ENCODE measurements at regions not wholly inside any gene's neighbourhood (a gene's known extent, or its start where the extent isn't known, plus 50 kb on each side); places are given as distances from the start of the nearest gene placed in this dataset.
A peak's percentile ranks its signal among the peaks of the same experiment; 100 is the strongest.
"Not testable (repeated sequence)": the region's sequence is repeated elsewhere in the genome, so short reads cannot be mapped to it uniquely, and the experiment has no call there.

DNA sequence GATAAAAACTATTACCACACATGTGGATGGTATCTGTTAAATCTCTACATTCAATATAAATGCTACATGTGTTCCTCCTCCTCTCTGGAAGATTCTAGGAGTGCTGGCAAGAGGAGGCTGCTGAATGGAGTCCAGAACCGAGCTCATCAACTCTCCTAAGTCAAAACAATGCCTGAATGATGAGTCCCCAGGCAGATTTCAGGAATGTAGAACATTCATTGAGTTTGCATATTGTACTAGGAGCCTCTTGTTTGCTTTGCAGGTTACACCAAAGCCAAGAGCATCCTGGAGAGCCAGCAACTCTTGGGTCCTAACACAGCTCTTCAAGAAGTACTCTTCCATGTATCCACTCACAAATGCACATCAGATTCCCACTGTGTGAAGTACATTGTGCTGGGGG is 117.6 kb upstream of the UST start:
- H3K4me1 ChIP-seq (ENCODE audit: control insufficient read depth, insufficient read depth, low read length): no peaks in the 10 kb centered on the region
- H3K9me3 ChIP-seq (ENCODE audit: control insufficient read depth in 2 of 2, low read length in 2 of 2): no peaks in the 10 kb centered on the region
- no peak overlapping the region for H3K27ac ChIP-seq (ENCODE audit: low read length)
- no peak overlapping the region for H3K9ac ChIP-seq (ENCODE audit: low read length in 2 of 2)
- H3K36me3 ChIP-seq (ENCODE audit: control insufficient read depth in 2 of 2, insufficient read depth in 2 of 2, low read length in 2 of 2): no peaks in the 10 kb centered on the region
- no peaks in the 10 kb centered on the region for H3K27me3 ChIP-seq (ENCODE audit: control insufficient read depth in 1 of 2, insufficient read depth in 2 of 2, low read length in 2 of 2)
- peak overlapping the region in 1 of 2 donors; percentile 6 for H3K4me3 ChIP-seq (ENCODE audit: low read length in 2 of 2)

DNA sequence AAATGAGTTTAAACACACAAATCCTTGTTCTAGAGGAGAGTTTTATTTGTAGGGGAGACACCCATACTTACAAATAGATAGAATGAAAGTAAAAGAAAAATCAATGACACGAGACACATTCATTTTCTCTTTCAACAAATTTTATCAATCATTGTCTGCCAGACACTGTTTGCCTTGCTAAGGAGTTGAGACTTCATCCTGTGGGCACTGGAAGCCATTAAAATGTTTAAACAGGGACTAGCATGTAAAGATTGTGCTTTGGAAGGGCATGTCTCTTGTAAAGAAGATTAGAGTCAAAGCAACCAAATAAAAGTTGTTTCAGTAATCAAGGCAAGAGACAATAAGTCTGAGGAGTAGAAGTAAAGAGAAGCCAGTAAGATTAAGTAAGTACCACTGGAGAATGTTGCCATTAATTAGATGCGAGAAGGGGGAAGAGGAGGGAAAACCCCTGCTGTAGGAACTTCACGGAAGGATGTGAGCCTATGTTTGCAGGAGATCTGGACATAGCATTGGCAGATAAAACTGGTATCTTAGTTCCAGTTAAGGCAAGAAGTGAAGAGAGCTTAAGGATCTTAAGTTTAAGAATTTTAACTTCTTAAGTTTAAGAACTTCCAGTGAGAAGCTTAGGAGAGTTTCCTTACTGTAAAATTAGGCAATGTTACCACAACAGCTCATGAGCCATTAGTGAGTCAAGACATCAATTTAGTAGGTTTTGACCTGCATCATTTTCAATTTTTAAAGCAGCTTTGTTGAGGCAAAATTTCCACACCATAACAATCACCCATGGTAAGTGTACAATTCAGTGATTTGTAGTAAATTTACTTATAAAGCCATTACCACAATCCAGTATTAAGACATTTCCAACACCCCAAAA is 117.0 kb upstream of the UST start:
- Histone ChIP-seq H3K4me3 (ENCODE audit: low read length in 2 of 2) (no peak overlapping the region), H3K4me1 (ENCODE audit: control insufficient read depth, insufficient read depth, low read length) (no peaks in the 10 kb centered on the region), H3K27me3 (ENCODE audit: control insufficient read depth in 1 of 2, insufficient read depth in 2 of 2, low read length in 2 of 2) (no peaks in the 10 kb centered on the region), H3K9me3 (ENCODE audit: control insufficient read depth in 2 of 2, low read length in 2 of 2) (no peaks in the 10 kb centered on the region), H3K36me3 (ENCODE audit: control insufficient read depth in 2 of 2, insufficient read depth in 2 of 2, low read length in 2 of 2) (no peaks in the 10 kb centered on the region), H3K27ac (ENCODE audit: low read length) (no peak overlapping the region), H3K9ac (ENCODE audit: low read length in 2 of 2) (no peak overlapping the region)

DNA sequence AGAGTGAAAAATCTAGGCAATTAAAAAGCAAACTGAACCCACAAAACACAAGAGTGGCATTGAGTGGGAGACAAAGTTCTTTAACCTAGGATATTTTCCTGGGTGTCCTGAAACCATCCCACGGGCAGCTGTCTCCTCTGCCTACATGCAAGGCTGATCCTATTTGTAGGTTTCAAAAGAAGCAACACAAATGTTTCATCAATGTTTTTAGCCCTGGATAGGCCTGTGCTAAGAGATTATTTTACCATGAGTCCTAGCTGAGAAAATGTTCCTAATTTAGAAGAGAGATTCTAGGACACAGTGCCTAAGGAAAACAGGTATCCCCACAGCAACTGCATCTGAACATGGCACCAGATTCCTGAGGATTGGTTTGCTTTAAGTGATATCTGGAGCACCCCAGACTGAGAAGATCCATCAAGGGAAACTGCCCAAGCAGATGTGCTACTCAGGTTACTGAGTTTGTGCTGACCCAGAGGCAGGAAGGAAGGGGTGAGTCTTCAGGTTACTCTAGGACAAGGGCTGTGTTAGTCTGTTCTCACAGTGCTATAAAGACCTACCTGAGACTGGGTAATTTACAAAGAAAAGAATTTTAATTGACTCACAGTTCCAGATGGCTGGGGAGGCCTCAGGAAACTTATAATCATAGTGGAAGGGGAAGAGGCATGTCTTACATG is 111.6 kb upstream of the UST start:
- H3K27me3 ChIP-seq (ENCODE audit: control insufficient read depth in 1 of 2, insufficient read depth in 2 of 2, low read length in 2 of 2): no peaks in the 10 kb centered on the region
- no peak overlapping the region for H3K27ac ChIP-seq (ENCODE audit: low read length)
- H3K9me3 ChIP-seq (ENCODE audit: control insufficient read depth in 2 of 2, low read length in 2 of 2): no peaks in the 10 kb centered on the region
- H3K4me1 ChIP-seq (ENCODE audit: control insufficient read depth, insufficient read depth, low read length): no peaks in the 10 kb centered on the region
- no peak overlapping the region for H3K9ac ChIP-seq (ENCODE audit: low read length in 2 of 2)
- no peaks in the 10 kb centered on the region for H3K36me3 ChIP-seq (ENCODE audit: control insufficient read depth in 2 of 2, insufficient read depth in 2 of 2, low read length in 2 of 2)
- no peak overlapping the region for H3K4me3 ChIP-seq (ENCODE audit: low read length in 2 of 2)

DNA sequence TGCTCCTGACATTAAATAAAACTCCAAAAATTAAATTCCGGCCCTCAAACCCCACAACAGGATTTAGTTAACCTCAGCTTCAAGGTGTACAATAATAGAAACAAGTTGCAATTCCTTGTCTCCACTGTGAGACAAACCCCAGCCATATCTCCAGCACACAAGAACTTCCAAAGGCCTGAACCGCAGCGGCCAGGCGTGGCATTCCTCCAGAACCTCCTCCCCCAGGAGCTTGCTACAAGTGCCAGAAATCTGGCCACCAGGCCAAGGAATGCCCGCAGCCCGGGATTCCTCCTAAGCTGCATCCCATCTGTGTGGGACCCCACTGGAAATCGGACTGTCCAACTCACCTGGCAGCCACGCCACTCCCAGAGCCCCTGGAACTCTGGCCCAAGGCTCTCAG is 105.0 kb upstream of the UST start:
- not testable (repeated sequence) for H3K27ac ChIP-seq (ENCODE audit: low read length); H3K27me3 ChIP-seq (ENCODE audit: control insufficient read depth in 1 of 2, insufficient read depth in 2 of 2, low read length in 2 of 2); H3K9ac ChIP-seq (ENCODE audit: low read length in 2 of 2); H3K4me1 ChIP-seq (ENCODE audit: control insufficient read depth, insufficient read depth, low read length); H3K9me3 ChIP-seq (ENCODE audit: control insufficient read depth in 2 of 2, low read length in 2 of 2); H3K4me3 ChIP-seq (ENCODE audit: low read length in 2 of 2); H3K36me3 ChIP-seq (ENCODE audit: control insufficient read depth in 2 of 2, insufficient read depth in 2 of 2, low read length in 2 of 2)

DNA sequence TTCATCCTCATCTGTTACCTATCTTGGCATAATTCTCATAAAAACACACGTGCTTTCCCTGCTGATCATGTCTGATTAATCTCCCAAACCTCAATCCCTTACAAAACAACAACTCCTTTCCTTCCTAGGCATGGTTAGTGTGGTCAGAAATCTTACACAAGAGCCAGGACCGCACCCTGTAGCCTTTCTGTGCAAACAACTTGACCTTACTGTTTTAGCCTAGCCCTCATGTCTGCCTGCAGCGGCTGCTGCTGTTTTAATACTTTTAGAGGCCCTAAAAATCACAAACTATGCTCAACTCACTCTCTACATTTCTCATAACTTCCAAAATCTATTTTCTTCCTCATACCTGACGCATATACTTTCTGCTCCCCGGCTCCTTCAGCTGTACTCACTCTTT is 103.6 kb upstream of the UST start:
- H3K27me3 ChIP-seq (ENCODE audit: control insufficient read depth in 1 of 2, insufficient read depth in 2 of 2, low read length in 2 of 2); H3K4me1 ChIP-seq (ENCODE audit: control insufficient read depth, insufficient read depth, low read length); H3K36me3 ChIP-seq (ENCODE audit: control insufficient read depth in 2 of 2, insufficient read depth in 2 of 2, low read length in 2 of 2); H3K4me3 ChIP-seq (ENCODE audit: low read length in 2 of 2); H3K27ac ChIP-seq (ENCODE audit: low read length); H3K9ac ChIP-seq (ENCODE audit: low read length in 2 of 2); H3K9me3 ChIP-seq (ENCODE audit: control insufficient read depth in 2 of 2, low read length in 2 of 2): not testable (repeated sequence)

DNA sequence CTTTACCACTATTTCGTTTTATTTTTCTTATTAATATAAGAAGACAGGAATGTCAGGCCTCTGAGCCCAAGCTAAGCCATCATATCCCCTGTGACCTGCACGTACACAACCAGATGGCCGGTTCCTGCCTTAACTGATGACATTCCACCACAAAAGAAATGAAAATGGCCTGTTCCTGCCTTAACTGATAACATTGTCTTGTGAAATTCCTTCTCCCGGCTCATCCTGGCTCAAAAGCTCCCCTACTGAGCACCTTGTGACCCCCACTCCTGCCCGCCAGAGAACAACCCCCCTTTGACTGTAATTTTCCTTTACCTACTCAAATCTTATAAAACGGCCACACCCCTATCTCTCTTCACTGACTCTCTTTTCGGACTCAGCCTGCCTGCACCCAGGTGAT is 101.8 kb upstream of the UST start:
- not testable (repeated sequence) for H3K4me1 ChIP-seq (ENCODE audit: control insufficient read depth, insufficient read depth, low read length); H3K27ac ChIP-seq (ENCODE audit: low read length); H3K4me3 ChIP-seq (ENCODE audit: low read length in 2 of 2); H3K36me3 ChIP-seq (ENCODE audit: control insufficient read depth in 2 of 2, insufficient read depth in 2 of 2, low read length in 2 of 2); H3K27me3 ChIP-seq (ENCODE audit: control insufficient read depth in 1 of 2, insufficient read depth in 2 of 2, low read length in 2 of 2); H3K9ac ChIP-seq (ENCODE audit: low read length in 2 of 2); H3K9me3 ChIP-seq (ENCODE audit: control insufficient read depth in 2 of 2, low read length in 2 of 2)

DNA sequence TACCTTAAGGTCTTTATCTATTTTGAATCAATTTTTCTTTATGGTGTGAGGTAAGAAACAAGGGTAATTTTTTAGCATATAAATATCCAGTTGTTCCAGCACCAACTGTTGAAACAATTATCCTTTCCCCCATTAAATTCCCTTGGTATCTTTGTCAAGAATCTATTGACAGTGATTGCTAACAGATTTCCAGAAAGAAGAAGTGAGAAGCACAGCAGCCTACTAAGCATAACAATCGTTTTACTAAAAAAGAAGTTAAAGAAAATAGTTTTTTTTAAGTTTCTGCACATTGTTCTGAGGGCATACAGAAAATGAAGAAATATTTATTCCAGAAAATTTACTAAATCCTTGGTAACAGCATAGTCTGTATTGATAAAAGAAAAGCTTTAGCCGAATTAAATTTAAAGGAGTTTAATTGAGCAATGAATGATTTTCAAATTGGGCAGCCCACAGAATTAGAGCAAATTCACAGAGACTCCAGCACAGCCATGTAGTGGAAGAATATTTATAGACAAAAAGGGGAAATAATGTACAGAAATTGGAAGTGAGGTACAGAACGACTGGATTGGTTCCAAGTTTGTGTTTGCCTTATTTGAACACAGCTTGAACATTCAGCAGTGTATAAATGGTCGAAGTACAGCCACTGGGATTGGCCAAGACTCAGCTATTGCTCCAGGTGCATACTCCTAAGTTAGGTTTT is 97.9 kb upstream of the UST start:
- no peaks in the 10 kb centered on the region for H3K4me1 ChIP-seq (ENCODE audit: control insufficient read depth, insufficient read depth, low read length)
- no peaks in the 10 kb centered on the region for H3K36me3 ChIP-seq (ENCODE audit: control insufficient read depth in 2 of 2, insufficient read depth in 2 of 2, low read length in 2 of 2)
- H3K4me3 ChIP-seq (ENCODE audit: low read length in 2 of 2): no peak overlapping the region
- no peak overlapping the region for H3K27ac ChIP-seq (ENCODE audit: low read length)
- no peaks in the 10 kb centered on the region for H3K9me3 ChIP-seq (ENCODE audit: control insufficient read depth in 2 of 2, low read length in 2 of 2)
- no peak overlapping the region for H3K9ac ChIP-seq (ENCODE audit: low read length in 2 of 2)
- peaks cover 0 to 3% of the 10 kb centered on the region in 2 donors for H3K27me3 ChIP-seq (ENCODE audit: control insufficient read depth in 1 of 2, insufficient read depth in 2 of 2, low read length in 2 of 2)

DNA sequence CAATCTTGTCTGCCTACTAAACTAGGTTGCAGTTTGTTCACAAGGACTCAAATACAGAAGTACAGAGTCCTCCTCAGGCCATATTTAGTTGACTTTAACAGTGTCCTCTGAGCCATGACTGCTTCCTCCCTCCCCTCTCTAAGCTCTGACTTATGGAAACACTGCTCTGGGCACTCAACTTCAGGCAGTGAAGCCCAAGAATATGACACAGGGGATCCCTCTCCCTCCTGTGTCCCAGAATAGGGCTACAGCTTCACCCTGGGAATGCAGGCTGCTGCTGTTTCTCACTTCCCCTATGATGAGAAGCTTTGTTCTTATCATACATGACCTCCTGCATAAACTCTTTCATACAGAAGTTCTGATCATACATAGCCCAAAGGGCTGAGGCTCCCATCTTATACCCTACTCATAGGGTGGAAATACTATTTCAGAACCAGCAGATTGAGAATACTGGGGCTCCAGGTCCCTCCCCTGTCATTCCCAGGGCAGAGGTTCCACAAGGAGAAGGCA is 97.3 kb upstream of the UST start:
- Histone ChIP-seq H3K9ac (ENCODE audit: low read length in 2 of 2) (no peak overlapping the region), H3K36me3 (ENCODE audit: control insufficient read depth in 2 of 2, insufficient read depth in 2 of 2, low read length in 2 of 2) (no peaks in the 10 kb centered on the region), H3K4me1 (ENCODE audit: control insufficient read depth, insufficient read depth, low read length) (no peaks in the 10 kb centered on the region), H3K9me3 (ENCODE audit: control insufficient read depth in 2 of 2, low read length in 2 of 2) (no peaks in the 10 kb centered on the region), H3K27me3 (ENCODE audit: control insufficient read depth in 1 of 2, insufficient read depth in 2 of 2, low read length in 2 of 2) (peaks cover 0 to 3% of the 10 kb centered on the region in 2 donors), H3K27ac (ENCODE audit: low read length) (no peak overlapping the region), H3K4me3 (ENCODE audit: low read length in 2 of 2) (no peak overlapping the region)

DNA sequence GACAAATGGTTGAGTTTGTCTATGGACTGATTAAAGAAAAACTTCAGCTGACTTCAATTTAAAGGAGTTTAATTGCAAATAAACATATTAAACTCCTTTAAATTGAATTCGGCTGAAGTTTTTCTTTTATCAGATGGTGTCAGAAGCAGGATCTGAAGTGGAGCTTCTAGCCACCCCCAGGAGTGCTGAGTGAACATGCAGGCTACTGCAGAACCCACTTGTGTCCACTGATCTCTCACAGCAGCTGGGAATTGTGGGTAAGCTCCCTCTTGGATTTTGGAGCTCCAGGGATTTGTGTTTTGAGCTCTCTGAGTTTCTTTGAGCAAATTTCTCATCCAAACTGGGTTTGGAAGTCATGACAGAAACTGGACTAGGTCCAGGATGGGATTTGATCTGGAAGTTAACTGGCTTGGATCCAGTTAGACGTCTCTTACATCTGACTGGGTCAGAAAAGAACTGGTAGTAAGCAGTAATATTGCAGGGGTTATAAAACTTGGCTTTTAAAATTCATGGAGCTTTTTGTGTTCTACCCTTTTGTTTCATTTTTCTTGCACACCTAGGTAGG is 95.8 kb upstream of the UST start:
- Histone ChIP-seq H3K36me3 (ENCODE audit: control insufficient read depth in 2 of 2, insufficient read depth in 2 of 2, low read length in 2 of 2) (no peaks in the 10 kb centered on the region), H3K27me3 (ENCODE audit: control insufficient read depth in 1 of 2, insufficient read depth in 2 of 2, low read length in 2 of 2) (peaks cover 0 to 3% of the 10 kb centered on the region in 2 donors), H3K9me3 (ENCODE audit: control insufficient read depth in 2 of 2, low read length in 2 of 2) (no peaks in the 10 kb centered on the region), H3K4me3 (ENCODE audit: low read length in 2 of 2) (no peak overlapping the region), H3K27ac (ENCODE audit: low read length) (no peak overlapping the region), H3K4me1 (ENCODE audit: control insufficient read depth, insufficient read depth, low read length) (no peaks in the 10 kb centered on the region), H3K9ac (ENCODE audit: low read length in 2 of 2) (no peak overlapping the region)

DNA sequence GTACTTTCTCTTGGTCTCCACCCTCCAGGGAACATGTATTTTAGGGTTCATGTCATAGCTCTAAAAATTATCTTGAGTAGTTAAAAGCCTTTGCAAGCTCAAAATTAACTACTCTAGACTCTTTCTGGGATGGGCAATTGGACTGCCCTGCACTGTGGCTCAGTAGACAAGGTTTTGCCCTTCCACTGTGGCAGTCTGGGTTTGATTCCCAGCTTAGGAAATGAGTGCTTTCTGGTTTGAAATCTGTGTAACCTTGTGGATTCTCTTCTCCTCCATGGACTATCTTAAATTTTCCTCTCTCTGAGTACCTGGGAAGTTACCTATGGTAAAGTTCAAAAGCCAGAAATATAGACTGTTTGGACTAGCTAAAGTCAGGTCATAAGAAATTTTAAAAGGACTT is 94.6 kb upstream of the UST start:
- Histone ChIP-seq H3K9me3 (ENCODE audit: control insufficient read depth in 2 of 2, low read length in 2 of 2) (no peaks in the 10 kb centered on the region), H3K27me3 (ENCODE audit: control insufficient read depth in 1 of 2, insufficient read depth in 2 of 2, low read length in 2 of 2) (peaks cover 0 to 3% of the 10 kb centered on the region in 2 donors), H3K4me1 (ENCODE audit: control insufficient read depth, insufficient read depth, low read length) (no peaks in the 10 kb centered on the region), H3K9ac (ENCODE audit: low read length in 2 of 2) (no peak overlapping the region), H3K4me3 (ENCODE audit: low read length in 2 of 2) (no peak overlapping the region), H3K27ac (ENCODE audit: low read length) (no peak overlapping the region), H3K36me3 (ENCODE audit: control insufficient read depth in 2 of 2, insufficient read depth in 2 of 2, low read length in 2 of 2) (no peaks in the 10 kb centered on the region)
